Stimulated activated CD4-positive, alpha-beta T cell treated with anti-CD3 and anti-CD28 coated beads, Interleukin-2, amount 100 ng/mL, for 24 hours (primary cell): ENCODE measurements at regions not wholly inside any gene's neighbourhood (a gene's known extent, or its start where the extent isn't known, plus 50 kb on each side); places are given as distances from the start of the nearest gene placed in this dataset.

ENCODE experiments used
- DNase-seq, 2 donors: peaks; one replicate each; pipeline ENCODE4 v3.0.0-alpha.2; 2020

DNA sequence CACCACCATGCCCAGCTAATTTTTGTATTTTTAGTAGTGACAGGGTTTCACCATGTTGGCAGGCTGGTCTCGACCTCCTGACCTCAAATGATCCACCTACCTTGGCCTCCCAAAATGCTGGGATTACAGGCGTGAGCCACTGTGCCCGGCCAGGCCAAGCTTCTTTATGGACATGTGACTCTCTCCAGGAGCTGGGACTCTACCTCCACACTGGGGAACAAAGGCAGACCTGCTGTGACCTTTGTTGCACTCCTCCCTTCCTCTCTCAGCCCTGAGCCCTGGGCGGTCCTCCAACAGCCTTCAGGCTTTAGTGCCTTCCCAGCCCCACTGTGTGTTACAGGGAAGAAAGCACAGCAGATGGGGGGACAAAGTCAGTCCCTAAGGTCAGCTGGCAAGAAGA lies 55.0 kb upstream of the DUSP5 start:
- no peak for DNase-seq

DNA sequence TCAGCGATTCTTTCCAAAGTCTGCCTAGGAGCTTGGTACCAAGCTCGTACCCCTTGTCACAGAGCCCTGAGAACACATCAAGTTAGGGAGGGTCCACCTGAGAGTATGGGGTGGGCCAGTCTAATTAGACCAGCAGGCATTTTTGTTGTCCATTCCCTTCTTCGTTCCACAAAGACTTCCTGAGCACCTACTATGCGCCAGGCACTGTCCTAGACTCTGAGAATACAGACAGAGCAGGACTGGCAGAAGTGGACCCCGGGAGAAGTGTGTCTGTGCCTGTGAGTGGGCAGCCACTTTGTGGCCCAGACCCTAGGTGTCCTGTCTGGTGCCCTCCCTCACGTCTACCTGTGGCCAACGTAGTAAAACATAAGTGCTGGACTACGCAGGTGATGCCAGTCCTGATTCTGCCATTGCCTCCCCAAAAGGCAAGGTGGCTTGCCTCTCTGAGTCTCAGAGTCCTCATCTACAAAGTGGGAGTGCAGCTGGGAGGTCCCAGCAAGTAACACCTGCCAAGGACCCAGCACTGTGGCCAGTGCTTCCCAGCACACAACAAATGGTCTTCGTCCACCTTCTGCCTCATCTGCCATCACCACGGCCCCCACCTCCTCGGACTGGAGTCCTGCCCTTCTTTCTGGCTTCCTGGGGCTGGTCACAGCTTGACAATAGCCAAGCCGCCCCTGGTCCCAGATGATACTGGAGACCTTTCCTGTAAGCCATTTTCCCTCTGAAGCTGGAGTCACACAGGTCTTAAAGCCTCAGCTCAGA lies 54.3 kb upstream of the DUSP5 start:
- no peak for DNase-seq

DNA sequence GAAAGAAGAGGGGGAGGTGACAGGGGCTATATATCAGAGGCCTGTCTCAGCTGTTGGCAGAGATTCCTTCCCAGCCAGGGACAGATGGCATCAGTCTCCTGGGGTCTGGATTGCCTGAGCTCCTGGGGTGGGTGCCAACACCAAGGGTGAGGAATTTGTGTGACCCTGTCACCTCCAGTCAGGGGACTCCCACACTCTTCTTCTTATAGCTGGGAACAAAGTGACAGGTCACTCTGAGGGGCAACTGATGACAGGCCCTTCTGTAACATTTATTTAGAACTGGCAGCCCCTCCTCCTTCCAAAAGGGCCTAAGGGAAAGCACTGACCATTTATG lies 53.7 kb upstream of the DUSP5 start:
- DNase-seq, result no peak

DNA sequence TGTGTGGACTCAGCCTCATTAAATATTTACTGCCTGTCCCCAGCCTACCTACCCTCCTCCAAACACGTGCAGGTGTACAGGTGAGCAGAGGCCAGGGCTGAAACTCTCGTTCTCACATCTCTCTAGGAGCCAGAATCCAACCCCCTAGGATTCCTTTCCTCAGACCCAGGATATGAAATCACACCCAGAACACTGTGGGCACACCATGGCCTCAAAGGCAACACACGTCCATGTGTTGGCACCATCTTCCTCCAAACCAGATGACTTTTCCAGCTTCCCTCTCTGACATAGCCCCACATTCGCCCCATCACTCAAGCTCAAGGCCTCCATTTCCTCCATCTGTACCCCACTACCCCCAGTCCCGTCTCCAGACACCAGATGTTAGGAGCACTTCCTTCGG lies 51.8 kb upstream of the DUSP5 start:
- no peak for DNase-seq

DNA sequence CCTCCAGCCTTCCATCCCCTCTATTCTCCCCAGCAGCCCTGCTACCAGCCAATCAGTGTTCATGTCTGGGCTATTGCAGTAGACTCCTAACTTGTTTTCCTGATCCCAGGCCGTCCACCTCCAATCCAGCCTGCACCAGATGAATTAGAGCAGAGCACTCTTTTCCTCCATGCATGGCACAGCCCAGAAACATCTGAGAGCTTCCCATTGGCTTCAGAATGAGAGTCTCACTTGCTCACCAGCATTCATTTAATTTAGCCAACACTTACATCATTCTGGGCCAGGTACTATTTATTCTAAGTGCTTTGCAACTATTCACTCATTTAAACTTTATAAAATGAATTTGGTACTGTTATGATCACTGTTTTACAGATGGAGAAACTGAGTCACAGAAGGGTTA lies 51.4 kb upstream of the DUSP5 start:
- no peak for DNase-seq

DNA sequence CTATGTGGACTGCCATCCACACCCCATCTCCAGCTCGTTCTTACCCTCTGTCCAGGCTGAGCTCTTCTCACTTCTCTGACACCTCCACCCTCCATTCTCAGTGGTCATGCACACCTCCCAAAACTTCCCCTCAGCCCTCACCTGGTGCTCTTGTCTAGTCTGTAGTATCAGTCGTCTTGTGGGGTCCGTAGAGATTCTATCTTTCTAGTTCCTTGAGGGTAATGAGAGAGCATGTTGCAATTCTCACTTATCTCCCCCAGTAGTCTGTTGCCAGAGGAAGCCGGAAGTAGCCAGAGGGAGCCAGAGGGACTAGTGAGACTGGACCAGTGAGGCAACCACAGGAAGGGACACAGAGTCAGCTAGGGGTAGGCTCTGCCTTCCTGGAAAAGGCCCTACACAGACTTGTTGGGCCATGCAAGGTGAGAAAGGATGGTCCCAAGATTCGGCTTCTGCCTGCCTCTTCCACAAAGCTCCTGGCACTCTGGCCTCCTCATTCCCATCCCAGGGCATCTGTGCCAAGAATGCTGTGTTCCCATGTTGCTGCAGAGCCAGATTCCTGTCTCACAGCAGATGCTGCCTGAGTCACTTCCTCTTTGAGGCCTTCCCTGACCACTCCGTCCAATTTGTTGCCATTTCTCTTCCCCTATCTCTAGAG lies 50.6 kb upstream of the DUSP5 start:
- DNase-seq, result no peak

DNA sequence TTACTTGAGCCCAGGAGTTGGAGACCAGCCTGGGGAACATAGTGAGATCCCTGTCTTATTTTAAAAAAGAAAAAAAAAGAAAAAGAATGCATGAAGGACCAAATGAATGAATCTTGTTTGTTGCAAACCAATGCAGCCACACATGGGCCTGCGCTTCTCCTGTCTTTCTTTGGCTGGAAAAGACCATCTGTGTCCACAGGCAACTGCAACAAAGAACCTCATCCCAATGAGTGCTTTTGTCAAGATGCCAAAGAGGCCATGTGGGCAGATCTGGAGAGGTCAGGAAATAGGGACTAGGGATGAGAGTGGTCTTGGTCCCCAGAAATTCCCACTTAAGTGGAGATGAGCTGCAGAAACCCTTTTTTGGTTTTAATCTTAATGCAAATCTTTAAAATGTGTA lies 49.8 kb upstream of the DUSP5 start:
- no peak for DNase-seq
